GM12872 (cell line): ENCODE measurements at regions not wholly inside any gene's neighbourhood (a gene's known extent, or its start where the extent isn't known, plus 50 kb on each side); places are given as distances from the start of the nearest gene placed in this dataset.

ENCODE experiments used
- TF ChIP-seq, protein P1 (sequence below): IDR thresholded peaks from 3 replicates; pipeline ENCODE4 v1.5.1; 2011; ENCODE audit warnings: low read depth, mild to moderate bottlenecking, low read length, moderate library complexity; ENCODE audit not compliant: insufficient read depth

GRCh38 chr1:116262995-116263385 is 110.1 kb upstream of the ATP1A1 start:
- TF ChIP-seq, protein P1, sequence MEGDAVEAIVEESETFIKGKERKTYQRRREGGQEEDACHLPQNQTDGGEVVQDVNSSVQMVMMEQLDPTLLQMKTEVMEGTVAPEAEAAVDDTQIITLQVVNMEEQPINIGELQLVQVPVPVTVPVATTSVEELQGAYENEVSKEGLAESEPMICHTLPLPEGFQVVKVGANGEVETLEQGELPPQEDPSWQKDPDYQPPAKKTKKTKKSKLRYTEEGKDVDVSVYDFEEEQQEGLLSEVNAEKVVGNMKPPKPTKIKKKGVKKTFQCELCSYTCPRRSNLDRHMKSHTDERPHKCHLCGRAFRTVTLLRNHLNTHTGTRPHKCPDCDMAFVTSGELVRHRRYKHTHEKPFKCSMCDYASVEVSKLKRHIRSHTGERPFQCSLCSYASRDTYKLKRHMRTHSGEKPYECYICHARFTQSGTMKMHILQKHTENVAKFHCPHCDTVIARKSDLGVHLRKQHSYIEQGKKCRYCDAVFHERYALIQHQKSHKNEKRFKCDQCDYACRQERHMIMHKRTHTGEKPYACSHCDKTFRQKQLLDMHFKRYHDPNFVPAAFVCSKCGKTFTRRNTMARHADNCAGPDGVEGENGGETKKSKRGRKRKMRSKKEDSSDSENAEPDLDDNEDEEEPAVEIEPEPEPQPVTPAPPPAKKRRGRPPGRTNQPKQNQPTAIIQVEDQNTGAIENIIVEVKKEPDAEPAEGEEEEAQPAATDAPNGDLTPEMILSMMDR, result no peak

GRCh38 chr1:116265931-116266863 is 106.8 kb upstream of the ATP1A1 start:
- TF ChIP-seq, protein P1, result no peak

GRCh38 chr1:116266864-116267212 is 106.2 kb upstream of the ATP1A1 start:
- TF ChIP-seq, protein P1, result no peak

- TF ChIP-seq, protein P1, result no peak
Measured at GRCh38 chr1:116268211-116268610, 104.8 kb upstream of the ATP1A1 start.

GRCh38 chr1:116270316-116271057 is 102.6 kb upstream of the ATP1A1 start:
- TF ChIP-seq, protein P1, result no peak

DNA sequence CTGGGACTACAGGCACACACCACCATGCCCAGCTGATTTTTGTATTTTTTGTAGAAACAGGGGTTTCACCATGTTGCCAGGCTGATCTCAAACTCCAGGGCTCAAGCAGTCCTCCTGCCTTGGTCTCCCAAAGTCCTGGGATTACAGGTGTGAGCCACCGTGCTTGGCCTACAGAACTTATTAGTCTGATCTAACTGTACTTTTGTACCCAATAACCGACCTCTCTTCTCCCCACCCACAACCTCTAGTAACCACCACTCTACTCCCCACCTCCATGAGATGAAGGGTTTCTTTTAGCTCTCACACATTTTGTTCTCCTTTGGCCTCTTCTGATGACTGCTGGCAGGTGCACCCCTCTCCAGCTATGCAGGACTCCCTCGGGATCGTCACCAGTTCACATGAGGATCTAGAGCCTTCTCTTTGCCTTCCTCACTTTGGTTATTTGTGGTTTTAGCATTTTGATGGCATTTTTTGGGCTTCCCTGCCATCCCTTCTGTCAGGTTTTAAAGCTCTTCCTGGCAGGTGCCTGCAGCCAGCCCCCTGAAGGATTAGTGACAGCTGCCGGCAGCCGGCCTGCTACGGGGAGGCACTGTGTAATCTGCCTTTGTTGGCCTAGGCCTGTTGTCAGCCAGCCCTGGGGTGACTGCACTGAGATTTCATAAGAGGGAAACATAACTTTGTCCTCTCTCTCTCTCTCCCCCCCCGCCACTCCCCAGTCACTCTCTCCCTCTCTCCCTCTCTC is 99.8 kb upstream of the ATP1A1 start:
- TF ChIP-seq, protein P1, result no peak

- TF ChIP-seq, protein P1, result no peak
Measured at GRCh38 chr1:116276532-116276931, 96.5 kb upstream of the ATP1A1 start.
